BLaER1 treated with 17β-estradiol and CSF1 and Interleukin-3, amounts not matched to agents 10 nM and 100 nM (cell line): ENCODE measurements at regions not wholly inside any gene's neighbourhood (a gene's known extent, or its start where the extent isn't known, plus 50 kb on each side); places are given as distances from the start of the nearest gene placed in this dataset.

Source experiments
- H3K27ac ChIP-seq, 11 experiments: shearing (Covaris generic); formaldehyde crosslinking; 2 replicates each; pipeline ENCODE4 v1.8.1; 2022
- H3K27me3 ChIP-seq, 11 experiments: shearing (Covaris generic); formaldehyde crosslinking; 2 replicates each; pipeline ENCODE4 v1.8.1; 2022
- H3K36me3 ChIP-seq, 11 experiments: shearing (Covaris generic); formaldehyde crosslinking; 2 replicates each; pipeline ENCODE4 v1.8.1; 2022
- H3K4me1 ChIP-seq, 10 experiments: shearing (Covaris generic); formaldehyde crosslinking; 2 replicates each; pipeline ENCODE4 v1.8.1; 2022
- H3K4me2 ChIP-seq, 11 experiments: shearing (Covaris generic); formaldehyde crosslinking; 2 replicates each; pipeline ENCODE4 v1.8.1; 2022
- H3K4me3 ChIP-seq, 10 experiments: shearing (Covaris generic); formaldehyde crosslinking; 2 replicates each; pipeline ENCODE4 v1.8.1; 2022
- H3K9ac ChIP-seq, 11 experiments: shearing (Covaris generic); formaldehyde crosslinking; 2 replicates each; pipeline ENCODE4 v1.8.1; 2022
- H3K9me3 ChIP-seq, 11 experiments: shearing (Covaris generic); formaldehyde crosslinking; replicated peaks in 1 of 11; 2 replicates each; pipeline ENCODE4 v1.8.1; 2022
- H4K20me1 ChIP-seq, 11 experiments: shearing (Covaris generic); formaldehyde crosslinking; 2 replicates each; pipeline ENCODE4 v1.8.1; 2022
- Cebpa-rat ChIP-seq, 11 experiments: shearing (Covaris generic); IDR thresholded peaks; 2 replicates each; pipeline ENCODE4 v1.8.1; 2022

- Histone ChIP-seq H3K4me2 (peak overlapping the region in 1 of 11 experiments; percentile 8; a peak in 1 of 22 replicates), H3K27me3 (no peaks in the 10 kb centered on the region), H3K27ac (no peak overlapping the region), H3K9ac (no peak overlapping the region), H3K4me3 (no peak overlapping the region), H3K4me1 (peaks cover 0 to 9% (median 0%) of the 10 kb centered on the region in 10 experiments; a peak in 8 of 20 replicates), H4K20me1 (no peaks in the 10 kb centered on the region), H3K36me3 (no peaks in the 10 kb centered on the region), H3K9me3 (no peaks in the 10 kb centered on the region)
- peak in 7 of 11 experiments; percentile 54 to 88 (median 71); a peak in 12 of 22 replicates for TF ChIP-seq Cebpa-rat (IDR thresholded peaks at IDR 0.05)
Measured at GRCh38 chr18:41690332-41691127, 264.5 kb upstream of the PIK3C3 start.

- no peaks in the 10 kb centered on the region for H3K9me3 ChIP-seq
- H3K27me3 ChIP-seq, result no peaks in the 10 kb centered on the region
- no peaks in the 10 kb centered on the region for H3K36me3 ChIP-seq
- no peak overlapping the region for H3K9ac ChIP-seq
- no peak for TF ChIP-seq Cebpa-rat (IDR thresholded peaks at IDR 0.05)
- no peak overlapping the region for H3K4me2 ChIP-seq
- no peak overlapping the region for H3K27ac ChIP-seq
- no peak overlapping the region for H3K4me3 ChIP-seq
- no peaks in the 10 kb centered on the region for H4K20me1 ChIP-seq
- H3K4me1 ChIP-seq, result no peaks in the 10 kb centered on the region; a peak in 1 of 20 replicates
Measured at GRCh38 chr18:41687138-41687537, 267.9 kb upstream of the PIK3C3 start.

DNA sequence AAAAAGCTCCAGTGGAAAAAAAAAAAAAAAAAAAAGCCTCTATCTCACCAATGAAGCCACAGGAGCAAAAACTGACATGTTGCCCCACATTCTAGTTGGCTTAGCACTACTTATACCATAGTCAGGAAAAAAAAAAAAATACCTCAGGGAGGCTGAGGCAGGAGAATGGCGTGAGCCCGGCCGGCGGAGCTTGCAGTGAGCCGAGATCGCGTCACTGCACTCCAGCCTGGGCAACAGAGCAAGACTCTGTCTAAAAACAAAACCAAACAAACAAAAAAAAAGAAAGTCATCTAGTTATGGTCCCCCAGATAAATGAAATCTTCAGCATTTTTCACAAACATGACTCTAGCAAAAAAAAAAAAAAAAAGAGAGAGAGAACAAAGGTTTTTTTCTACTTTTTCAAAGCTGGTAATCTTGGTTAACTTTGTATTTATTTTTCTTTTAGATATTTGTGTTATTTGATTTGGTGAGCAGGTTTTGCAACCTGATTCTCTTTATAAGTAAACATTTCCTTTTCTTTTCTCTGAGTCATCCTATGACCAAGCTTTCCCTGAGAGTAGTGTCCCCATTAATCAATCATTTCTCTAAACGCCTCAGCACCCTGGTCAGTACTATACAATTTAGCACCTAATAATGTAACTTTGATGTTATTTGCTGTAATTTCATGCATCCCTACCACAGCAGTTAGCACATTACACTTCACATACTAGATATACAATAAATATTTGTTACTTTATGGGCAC, 273.7 kb upstream of the PIK3C3 start:
- Histone ChIP-seq H3K4me1 (no peaks in the 10 kb centered on the region), H3K4me3 (no peak overlapping the region), H3K9ac (no peak overlapping the region), H3K36me3 (no peaks in the 10 kb centered on the region), H3K27me3 (no peaks in the 10 kb centered on the region), H3K27ac (no peak overlapping the region), H3K9me3 (no peaks in the 10 kb centered on the region), H4K20me1 (no peaks in the 10 kb centered on the region), H3K4me2 (no peak overlapping the region)
- no peak for TF ChIP-seq Cebpa-rat (IDR thresholded peaks at IDR 0.05)

DNA sequence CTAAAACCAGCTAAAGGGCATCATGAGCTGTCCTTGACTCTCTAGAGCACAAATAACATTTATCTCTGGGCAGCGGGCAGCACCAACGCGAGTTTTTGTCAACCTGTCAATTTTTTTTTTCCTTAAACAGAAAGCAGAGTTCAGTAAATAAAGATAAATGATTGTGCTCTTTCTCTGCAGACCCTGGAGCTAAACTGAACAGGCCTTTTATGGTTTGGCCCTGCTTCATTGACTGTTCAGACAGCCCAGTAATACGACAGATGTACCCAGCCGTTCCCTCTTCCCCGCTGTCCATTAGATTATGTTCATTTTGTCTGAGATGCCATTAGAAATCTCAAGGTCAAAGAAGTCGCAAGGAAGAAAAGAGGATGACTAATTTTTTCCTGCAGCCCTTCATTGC, 280.5 kb upstream of the PIK3C3 start:
- Histone ChIP-seq H3K27me3 (no peaks in the 10 kb centered on the region), H3K4me2 (no peak overlapping the region), H3K9ac (no peak overlapping the region), H3K27ac (no peak overlapping the region), H3K4me3 (no peak overlapping the region), H3K9me3 (no peaks in the 10 kb centered on the region), H4K20me1 (no peaks in the 10 kb centered on the region), H3K4me1 (no peaks in the 10 kb centered on the region), H3K36me3 (no peaks in the 10 kb centered on the region)
- TF ChIP-seq Cebpa-rat (IDR thresholded peaks at IDR 0.05), result no peak

- H3K9ac ChIP-seq, result no peak overlapping the region
- H3K4me3 ChIP-seq, result no peak overlapping the region
- H4K20me1 ChIP-seq, result no peaks in the 10 kb centered on the region
- peaks cover 0 to 7% (median 0%) of the 10 kb centered on the region in 11 experiments; a peak in 1 of 22 replicates for H3K9me3 ChIP-seq
- no peaks in the 10 kb centered on the region for H3K27me3 ChIP-seq
- H3K36me3 ChIP-seq, result no peaks in the 10 kb centered on the region
- no peak overlapping the region for H3K27ac ChIP-seq
- H3K4me2 ChIP-seq, result no peak overlapping the region
- no peaks in the 10 kb centered on the region for H3K4me1 ChIP-seq
- no peak for TF ChIP-seq Cebpa-rat (IDR thresholded peaks at IDR 0.05)
Measured at GRCh38 chr18:41666231-41666630, 288.8 kb upstream of the PIK3C3 start.

- no peak overlapping the region for H3K4me3 ChIP-seq
- H4K20me1 ChIP-seq, result no peaks in the 10 kb centered on the region
- no peaks in the 10 kb centered on the region for H3K36me3 ChIP-seq
- H3K9ac ChIP-seq, result no peak overlapping the region
- no peaks in the 10 kb centered on the region for H3K27me3 ChIP-seq
- H3K27ac ChIP-seq, result no peak overlapping the region
- no peak for TF ChIP-seq Cebpa-rat (IDR thresholded peaks at IDR 0.05)
- H3K9me3 ChIP-seq, result peaks cover 0 to 7% (median 0%) of the 10 kb centered on the region in 11 experiments; a peak in 1 of 22 replicates
- no peak overlapping the region for H3K4me2 ChIP-seq
- H3K4me1 ChIP-seq, result no peaks in the 10 kb centered on the region
Measured at GRCh38 chr18:41665210-41665609, 289.8 kb upstream of the PIK3C3 start.

DNA sequence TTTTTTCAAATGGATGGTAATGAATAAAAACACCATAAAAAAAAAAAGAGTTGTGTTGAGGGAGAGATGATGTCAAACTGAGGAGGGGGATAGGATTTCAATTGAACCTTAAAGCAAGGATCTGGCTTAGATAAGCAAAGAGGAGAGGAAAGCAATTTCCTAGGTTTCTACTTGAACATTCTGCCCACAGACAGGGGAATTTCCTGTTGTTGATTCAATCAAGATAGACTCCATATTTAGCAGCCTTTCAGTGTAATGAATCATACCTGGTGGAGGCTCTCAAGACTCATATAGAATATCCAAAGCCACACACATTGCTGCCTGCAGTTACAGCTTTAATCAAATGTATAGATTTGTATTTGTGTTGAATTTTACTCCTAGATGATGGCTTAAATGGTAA, 294.4 kb upstream of the PIK3C3 start:
- Histone ChIP-seq H4K20me1 (no peaks in the 10 kb centered on the region), H3K4me1 (peaks cover 0 to 11% (median 0%) of the 10 kb centered on the region in 10 experiments; a peak in 6 of 20 replicates), H3K9ac (no peak overlapping the region), H3K27ac (no peak overlapping the region), H3K4me2 (no peak overlapping the region), H3K4me3 (no peak overlapping the region), H3K27me3 (no peaks in the 10 kb centered on the region), H3K9me3 (peaks cover 0 to 7% (median 0%) of the 10 kb centered on the region in 11 experiments; a peak in 1 of 22 replicates), H3K36me3 (no peaks in the 10 kb centered on the region)
- no peak for TF ChIP-seq Cebpa-rat (IDR thresholded peaks at IDR 0.05)

- Histone ChIP-seq H3K4me3 (no peak overlapping the region), H4K20me1 (no peaks in the 10 kb centered on the region)
- no peak for TF ChIP-seq Cebpa-rat (IDR thresholded peaks at IDR 0.05)
Measured at GRCh38 chr18:41659438-41660130, 295.4 kb upstream of the PIK3C3 start.

GRCh38 chr18:41657189-41657588, 297.8 kb upstream of the PIK3C3 start:
- peaks cover 0 to 28% (median 2%) of the 10 kb centered on the region in 10 experiments; a peak in 9 of 20 replicates for H3K4me1 ChIP-seq
- TF ChIP-seq Cebpa-rat (IDR thresholded peaks at IDR 0.05), result no peak

More at GRCh38 chr18:41659438-41660130, 295.4 kb upstream of the PIK3C3 start:
- H3K9ac ChIP-seq, result no peak overlapping the region
- no peaks in the 10 kb centered on the region for H3K27me3 ChIP-seq
- H3K4me1 ChIP-seq, result peaks cover 0 to 22% (median 2%) of the 10 kb centered on the region in 10 experiments; a peak in 9 of 20 replicates
- no peak overlapping the region for H3K4me2 ChIP-seq
- peaks cover 0 to 4% (median 0%) of the 10 kb centered on the region in 11 experiments; a peak in 1 of 22 replicates for H3K9me3 ChIP-seq
- H3K27ac ChIP-seq, result no peak overlapping the region
- H3K36me3 ChIP-seq, result no peaks in the 10 kb centered on the region

More at GRCh38 chr18:41657189-41657588, 297.8 kb upstream of the PIK3C3 start:
- no peaks in the 10 kb centered on the region for H3K27me3 ChIP-seq
- H3K27ac ChIP-seq, result no peak overlapping the region
- no peak overlapping the region for H3K9ac ChIP-seq
- no peaks in the 10 kb centered on the region for H3K9me3 ChIP-seq
- no peak overlapping the region for H3K4me2 ChIP-seq
- H3K4me3 ChIP-seq, result no peak overlapping the region
- H3K36me3 ChIP-seq, result no peaks in the 10 kb centered on the region
- H4K20me1 ChIP-seq, result no peaks in the 10 kb centered on the region
